NB4 (cell line): ENCODE measurements at regions not wholly inside any gene's neighbourhood (a gene's known extent, or its start where the extent isn't known, plus 50 kb on each side); places are given as distances from the start of the nearest gene placed in this dataset.

ENCODE experiments used
- CTCF ChIP-seq: IDR thresholded peaks from one replicate; pipeline ENCODE4 v1.5.1; 2012; ENCODE audit warnings: low read depth, low read length
- MAX ChIP-seq: IDR thresholded peaks from 2 replicates; pipeline ENCODE4 v1.6.1; 2011; ENCODE audit warnings: low read depth, low read length
- MYC ChIP-seq: IDR thresholded peaks from 2 replicates; pipeline ENCODE4 v1.6.1; 2011; ENCODE audit warnings: low read depth, low read length
- POLR2A ChIP-seq: IDR thresholded peaks from 2 replicates; pipeline ENCODE4 v1.6.1; 2011; ENCODE audit warnings: mild to moderate bottlenecking; ENCODE audit not compliant: insufficient read length; ENCODE audit errors: extremely low read depth

DNA sequence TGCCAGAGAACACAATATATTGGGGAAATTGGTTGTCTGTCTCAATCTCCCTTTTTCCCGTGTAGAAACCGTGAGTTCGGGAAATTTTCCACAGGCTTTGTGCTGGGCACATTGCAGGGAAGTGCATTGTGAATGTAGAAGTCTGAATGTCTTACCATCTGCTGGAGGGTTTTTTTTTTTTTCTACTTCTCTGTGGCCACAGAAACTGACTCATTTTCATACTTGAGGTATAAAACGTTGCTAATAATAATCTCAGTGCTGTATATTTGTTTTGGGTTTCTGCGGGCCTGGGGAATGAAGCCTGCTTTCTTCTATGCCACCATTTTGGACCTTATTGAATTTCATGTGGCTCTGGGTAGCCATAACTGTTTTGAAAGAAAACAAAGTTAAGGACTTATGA is 1001.2 kb downstream of the STIM2 start:
- TF ChIP-seq CTCF = no peak
- TF ChIP-seq POLR2A = no peak
- TF ChIP-seq MYC = no peak
- TF ChIP-seq MAX = no peak
